A673 (cell line): ENCODE measurements at regions not wholly inside any gene's neighbourhood (a gene's known extent, or its start where the extent isn't known, plus 50 kb on each side); places are given as distances from the start of the nearest gene placed in this dataset.
A peak's percentile ranks its signal among the peaks of the same experiment; 100 is the strongest.

ENCODE experiments used
- CTCF ChIP-seq: fragments of 300-800, 200-600 bp; sonication (generic); conservative IDR thresholded peaks from 2 replicates; pipeline ENCODE4 v1.5.1; 2017; ENCODE audit warnings: low read depth, mild to moderate bottlenecking, antibody characterized with exemption, low read length, moderate library complexity, mixed read lengths
- EZH2 ChIP-seq: fragments of 200-600 bp; sonication (generic); IDR thresholded peaks from 2 replicates; pipeline ENCODE4 v1.6.1; 2017; ENCODE audit warnings: borderline replicate concordance, low read depth, mild to moderate bottlenecking, mixed read lengths, antibody characterized with exemption, low read length; ENCODE audit not compliant: poor library complexity, severe bottlenecking

- TF ChIP-seq CTCF (peak; percentile 91), EZH2 (no peak)
These were observed 276.6 kb downstream of the RPLP1 start for GRCh38 chr15:69729167-69729748.
